WTC11 (cell line): ENCODE measurements at regions not wholly inside any gene's neighbourhood (a gene's known extent, or its start where the extent isn't known, plus 50 kb on each side); places are given as distances from the start of the nearest gene placed in this dataset.

Source experiments
- CTCF ChIP-seq: fragments of 200-600 bp; IDR thresholded peaks from 2 replicates; pipeline ENCODE4 v1.8.0; 2022; ENCODE audit warnings: antibody characterized with exemption
- GTF2I ChIP-seq: fragments of 250-450 bp; sonication (Bioruptor Pico); conservative IDR thresholded peaks from 2 replicates; pipeline ENCODE4 v1.4.0; 2021; ENCODE audit warnings: mild to moderate bottlenecking
- NR2C2 ChIP-seq: sonication (generic); formaldehyde crosslinking; IDR thresholded peaks from 2 replicates; pipeline ENCODE4 v1.8.0; 2022; ENCODE audit warnings: mild to moderate bottlenecking, missing genetic modification reagents

GRCh38 chr2:240196716-240197461 is 56.4 kb upstream of the OTOS start:
- TF ChIP-seq CTCF (no peak), NR2C2 (no peak), GTF2I (CRISPR knock-in tag) (no peak)
